WTC11 (cell line): ENCODE measurements at regions not wholly inside any gene's neighbourhood (a gene's known extent, or its start where the extent isn't known, plus 50 kb on each side); places are given as distances from the start of the nearest gene placed in this dataset.

Experiments
- CBFB ChIP-seq: sonication (generic); formaldehyde crosslinking; IDR thresholded peaks from 2 replicates; pipeline ENCODE4 v1.8.1; 2022; ENCODE audit warnings: mild to moderate bottlenecking, low read depth, missing genetic modification reagents
- CREB1 ChIP-seq: sonication (generic); formaldehyde crosslinking; IDR thresholded peaks from 2 replicates; pipeline ENCODE4 v1.8.0; 2023; ENCODE audit warnings: mild to moderate bottlenecking, missing genetic modification reagents
- IRF2 ChIP-seq: sonication (generic); formaldehyde crosslinking; IDR thresholded peaks from 2 replicates; pipeline ENCODE4 v1.8.0; 2022; ENCODE audit warnings: low read depth, missing genetic modification reagents, borderline replicate concordance
- ZBTB21 ChIP-seq: sonication (generic); formaldehyde crosslinking; IDR thresholded peaks from 2 replicates; pipeline ENCODE4 v1.8.1; 2023; ENCODE audit warnings: mild to moderate bottlenecking, missing genetic modification reagents, borderline replicate concordance
- ZNF138 ChIP-seq: sonication (generic); formaldehyde crosslinking; conservative IDR thresholded peaks from 2 replicates; pipeline ENCODE4 v1.8.1; 2022; ENCODE audit warnings: mild to moderate bottlenecking, moderate library complexity, missing genetic modification reagents
- TF ChIP-seq, protein P1 (sequence below): sonication (generic); formaldehyde crosslinking; IDR thresholded peaks from 2 replicates; pipeline ENCODE4 v1.8.0; 2022; ENCODE audit warnings: mild to moderate bottlenecking, missing genetic modification reagents
- TF ChIP-seq, protein P2 (sequence below): sonication (generic); formaldehyde crosslinking; IDR thresholded peaks from 2 replicates; pipeline ENCODE4 v1.8.1; 2023; ENCODE audit warnings: mild to moderate bottlenecking, missing genetic modification reagents
- TF ChIP-seq, protein P3 (sequence below): fragments of 200-600 bp; IDR thresholded peaks from 2 replicates; pipeline ENCODE4 v1.8.0; 2022; ENCODE audit warnings: antibody characterized with exemption
- TF ChIP-seq, protein P4 (sequence below): sonication (generic); formaldehyde crosslinking; IDR thresholded peaks from 2 replicates; pipeline ENCODE4 v1.8.1; 2022; ENCODE audit warnings: low read depth, mild to moderate bottlenecking, moderate library complexity, missing genetic modification reagents, borderline replicate concordance
- TF ChIP-seq, protein P5 (sequence below): fragments of 250-450 bp; sonication (Bioruptor Pico); IDR thresholded peaks from 2 replicates; pipeline ENCODE4 v2.1.2; 2022; ENCODE audit warnings: mild to moderate bottlenecking, moderate library complexity
- TF ChIP-seq, protein P6 (sequence below): sonication (generic); formaldehyde crosslinking; IDR thresholded peaks from 2 replicates; pipeline ENCODE4 v1.8.1; 2023; ENCODE audit warnings: mild to moderate bottlenecking, missing genetic modification reagents, borderline replicate concordance

DNA sequence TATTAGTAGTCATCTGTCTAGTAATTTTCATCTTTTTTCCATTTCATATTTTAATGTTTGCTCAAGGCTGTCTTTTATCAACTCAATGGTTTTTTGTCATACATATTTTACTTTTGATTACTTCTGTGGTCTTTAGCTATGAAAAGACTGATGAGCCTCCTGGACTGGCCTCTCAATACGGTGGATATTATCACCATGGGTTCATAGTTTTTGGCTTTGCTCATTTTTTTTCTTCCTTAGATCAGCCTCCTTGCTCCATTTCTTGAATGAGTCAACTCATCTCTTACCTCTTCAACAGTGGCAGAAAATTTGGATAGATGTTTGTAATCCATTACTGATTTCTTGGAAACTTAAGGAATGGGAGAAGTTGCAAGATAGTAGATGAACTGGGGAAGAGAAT lies 80.1 kb upstream of the ELOVL5 start:
- TF ChIP-seq, protein P1, sequence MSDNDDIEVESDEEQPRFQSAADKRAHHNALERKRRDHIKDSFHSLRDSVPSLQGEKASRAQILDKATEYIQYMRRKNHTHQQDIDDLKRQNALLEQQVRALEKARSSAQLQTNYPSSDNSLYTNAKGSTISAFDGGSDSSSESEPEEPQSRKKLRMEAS (CRISPR knock-in tag), result no peak
- TF ChIP-seq, protein P2, sequence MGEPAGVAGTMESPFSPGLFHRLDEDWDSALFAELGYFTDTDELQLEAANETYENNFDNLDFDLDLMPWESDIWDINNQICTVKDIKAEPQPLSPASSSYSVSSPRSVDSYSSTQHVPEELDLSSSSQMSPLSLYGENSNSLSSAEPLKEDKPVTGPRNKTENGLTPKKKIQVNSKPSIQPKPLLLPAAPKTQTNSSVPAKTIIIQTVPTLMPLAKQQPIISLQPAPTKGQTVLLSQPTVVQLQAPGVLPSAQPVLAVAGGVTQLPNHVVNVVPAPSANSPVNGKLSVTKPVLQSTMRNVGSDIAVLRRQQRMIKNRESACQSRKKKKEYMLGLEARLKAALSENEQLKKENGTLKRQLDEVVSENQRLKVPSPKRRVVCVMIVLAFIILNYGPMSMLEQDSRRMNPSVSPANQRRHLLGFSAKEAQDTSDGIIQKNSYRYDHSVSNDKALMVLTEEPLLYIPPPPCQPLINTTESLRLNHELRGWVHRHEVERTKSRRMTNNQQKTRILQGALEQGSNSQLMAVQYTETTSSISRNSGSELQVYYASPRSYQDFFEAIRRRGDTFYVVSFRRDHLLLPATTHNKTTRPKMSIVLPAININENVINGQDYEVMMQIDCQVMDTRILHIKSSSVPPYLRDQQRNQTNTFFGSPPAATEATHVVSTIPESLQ (CRISPR knock-in tag), result no peak
- TF ChIP-seq, protein P3, sequence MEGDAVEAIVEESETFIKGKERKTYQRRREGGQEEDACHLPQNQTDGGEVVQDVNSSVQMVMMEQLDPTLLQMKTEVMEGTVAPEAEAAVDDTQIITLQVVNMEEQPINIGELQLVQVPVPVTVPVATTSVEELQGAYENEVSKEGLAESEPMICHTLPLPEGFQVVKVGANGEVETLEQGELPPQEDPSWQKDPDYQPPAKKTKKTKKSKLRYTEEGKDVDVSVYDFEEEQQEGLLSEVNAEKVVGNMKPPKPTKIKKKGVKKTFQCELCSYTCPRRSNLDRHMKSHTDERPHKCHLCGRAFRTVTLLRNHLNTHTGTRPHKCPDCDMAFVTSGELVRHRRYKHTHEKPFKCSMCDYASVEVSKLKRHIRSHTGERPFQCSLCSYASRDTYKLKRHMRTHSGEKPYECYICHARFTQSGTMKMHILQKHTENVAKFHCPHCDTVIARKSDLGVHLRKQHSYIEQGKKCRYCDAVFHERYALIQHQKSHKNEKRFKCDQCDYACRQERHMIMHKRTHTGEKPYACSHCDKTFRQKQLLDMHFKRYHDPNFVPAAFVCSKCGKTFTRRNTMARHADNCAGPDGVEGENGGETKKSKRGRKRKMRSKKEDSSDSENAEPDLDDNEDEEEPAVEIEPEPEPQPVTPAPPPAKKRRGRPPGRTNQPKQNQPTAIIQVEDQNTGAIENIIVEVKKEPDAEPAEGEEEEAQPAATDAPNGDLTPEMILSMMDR, result no peak
- TF ChIP-seq, protein P4, sequence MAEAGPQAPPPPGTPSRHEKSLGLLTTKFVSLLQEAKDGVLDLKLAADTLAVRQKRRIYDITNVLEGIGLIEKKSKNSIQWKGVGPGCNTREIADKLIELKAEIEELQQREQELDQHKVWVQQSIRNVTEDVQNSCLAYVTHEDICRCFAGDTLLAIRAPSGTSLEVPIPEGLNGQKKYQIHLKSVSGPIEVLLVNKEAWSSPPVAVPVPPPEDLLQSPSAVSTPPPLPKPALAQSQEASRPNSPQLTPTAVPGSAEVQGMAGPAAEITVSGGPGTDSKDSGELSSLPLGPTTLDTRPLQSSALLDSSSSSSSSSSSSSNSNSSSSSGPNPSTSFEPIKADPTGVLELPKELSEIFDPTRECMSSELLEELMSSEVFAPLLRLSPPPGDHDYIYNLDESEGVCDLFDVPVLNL, result no peak
- TF ChIP-seq, protein P5, sequence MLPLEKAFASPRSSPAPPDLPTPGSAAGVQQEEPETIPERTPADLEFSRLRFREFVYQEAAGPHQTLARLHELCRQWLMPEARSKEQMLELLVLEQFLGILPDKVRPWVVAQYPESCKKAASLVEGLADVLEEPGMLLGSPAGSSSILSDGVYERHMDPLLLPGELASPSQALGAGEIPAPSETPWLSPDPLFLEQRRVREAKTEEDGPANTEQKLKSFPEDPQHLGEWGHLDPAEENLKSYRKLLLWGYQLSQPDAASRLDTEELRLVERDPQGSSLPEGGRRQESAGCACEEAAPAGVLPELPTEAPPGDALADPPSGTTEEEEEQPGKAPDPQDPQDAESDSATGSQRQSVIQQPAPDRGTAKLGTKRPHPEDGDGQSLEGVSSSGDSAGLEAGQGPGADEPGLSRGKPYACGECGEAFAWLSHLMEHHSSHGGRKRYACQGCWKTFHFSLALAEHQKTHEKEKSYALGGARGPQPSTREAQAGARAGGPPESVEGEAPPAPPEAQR (CRISPR knock-in tag), result no peak
- TF ChIP-seq CREB1 (CRISPR knock-in tag) (no peak), ZBTB21 (no peak), IRF2 (CRISPR knock-in tag) (no peak), ZNF138 (no peak), CBFB (CRISPR knock-in tag) (no peak)
- TF ChIP-seq, protein P6, sequence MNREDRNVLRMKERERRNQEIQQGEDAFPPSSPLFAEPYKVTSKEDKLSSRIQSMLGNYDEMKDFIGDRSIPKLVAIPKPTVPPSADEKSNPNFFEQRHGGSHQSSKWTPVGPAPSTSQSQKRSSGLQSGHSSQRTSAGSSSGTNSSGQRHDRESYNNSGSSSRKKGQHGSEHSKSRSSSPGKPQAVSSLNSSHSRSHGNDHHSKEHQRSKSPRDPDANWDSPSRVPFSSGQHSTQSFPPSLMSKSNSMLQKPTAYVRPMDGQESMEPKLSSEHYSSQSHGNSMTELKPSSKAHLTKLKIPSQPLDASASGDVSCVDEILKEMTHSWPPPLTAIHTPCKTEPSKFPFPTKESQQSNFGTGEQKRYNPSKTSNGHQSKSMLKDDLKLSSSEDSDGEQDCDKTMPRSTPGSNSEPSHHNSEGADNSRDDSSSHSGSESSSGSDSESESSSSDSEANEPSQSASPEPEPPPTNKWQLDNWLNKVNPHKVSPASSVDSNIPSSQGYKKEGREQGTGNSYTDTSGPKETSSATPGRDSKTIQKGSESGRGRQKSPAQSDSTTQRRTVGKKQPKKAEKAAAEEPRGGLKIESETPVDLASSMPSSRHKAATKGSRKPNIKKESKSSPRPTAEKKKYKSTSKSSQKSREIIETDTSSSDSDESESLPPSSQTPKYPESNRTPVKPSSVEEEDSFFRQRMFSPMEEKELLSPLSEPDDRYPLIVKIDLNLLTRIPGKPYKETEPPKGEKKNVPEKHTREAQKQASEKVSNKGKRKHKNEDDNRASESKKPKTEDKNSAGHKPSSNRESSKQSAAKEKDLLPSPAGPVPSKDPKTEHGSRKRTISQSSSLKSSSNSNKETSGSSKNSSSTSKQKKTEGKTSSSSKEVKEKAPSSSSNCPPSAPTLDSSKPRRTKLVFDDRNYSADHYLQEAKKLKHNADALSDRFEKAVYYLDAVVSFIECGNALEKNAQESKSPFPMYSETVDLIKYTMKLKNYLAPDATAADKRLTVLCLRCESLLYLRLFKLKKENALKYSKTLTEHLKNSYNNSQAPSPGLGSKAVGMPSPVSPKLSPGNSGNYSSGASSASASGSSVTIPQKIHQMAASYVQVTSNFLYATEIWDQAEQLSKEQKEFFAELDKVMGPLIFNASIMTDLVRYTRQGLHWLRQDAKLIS, result no peak
